ENCODE measurements at regions not wholly inside any gene's neighbourhood (a gene's known extent, or its start where the extent isn't known, plus 50 kb on each side); places are given as distances from the start of the nearest gene placed in this dataset.

DNA sequence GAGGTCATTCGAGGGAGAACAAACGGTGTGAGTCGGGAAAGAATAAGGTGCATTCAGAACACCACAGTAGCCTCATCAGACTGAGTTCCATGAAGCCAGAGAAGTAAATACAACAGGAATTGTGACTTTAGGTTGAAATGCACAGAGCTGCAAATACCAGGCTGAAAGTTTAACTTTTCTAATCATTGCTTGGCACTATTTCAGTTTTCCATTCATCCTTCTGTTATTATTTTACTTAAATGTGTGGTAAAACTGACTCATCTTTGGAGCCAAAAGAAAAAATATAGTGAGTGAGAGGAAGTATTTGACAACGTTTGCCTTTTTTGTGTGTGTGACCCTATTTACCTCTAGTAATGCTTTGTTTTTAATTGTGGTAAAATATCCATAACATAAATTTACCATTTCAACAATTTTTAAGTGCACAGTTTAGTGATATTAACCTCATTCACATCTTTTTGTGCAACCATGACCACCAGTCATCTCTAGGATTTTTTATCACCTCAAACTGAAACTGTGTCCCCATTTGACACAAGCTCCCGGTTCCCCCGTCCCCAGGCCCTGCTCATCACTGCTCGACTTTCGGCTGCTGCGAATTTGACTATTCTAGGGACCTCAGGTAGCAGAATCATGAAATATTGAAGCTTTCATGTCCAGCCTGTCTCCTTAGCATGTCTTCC, 166.8 kb downstream of the HSD17B3 start:
- H3K27me3 ChIP-seq (ENCODE audit: control insufficient read depth, insufficient read depth, low read length) = no peaks in the 10 kb centered on the region
- H2AFZ ChIP-seq = no peak overlapping the region
- no peak overlapping the region for H3K27ac ChIP-seq
- H3K4me1 ChIP-seq = peaks cover 3% of the 10 kb centered on the region
- no peak for TF ChIP-seq CTCF (IDR thresholded peaks at IDR 0.05)
- no peak overlapping the region for H3K9ac ChIP-seq
- H3K4me3 ChIP-seq (ENCODE audit: low read depth, low read length) = no peak overlapping the region
- no peaks in the 10 kb centered on the region for H3K36me3 ChIP-seq (ENCODE audit: control insufficient read depth, insufficient read depth, low read length)
- no peaks in the 10 kb centered on the region for H3K79me2 ChIP-seq
- no peak overlapping the region for H3K4me2 ChIP-seq (ENCODE audit: low read length)
- H3K9me3 ChIP-seq (ENCODE audit: control insufficient read depth, low read length) = no peaks in the 10 kb centered on the region

DNA sequence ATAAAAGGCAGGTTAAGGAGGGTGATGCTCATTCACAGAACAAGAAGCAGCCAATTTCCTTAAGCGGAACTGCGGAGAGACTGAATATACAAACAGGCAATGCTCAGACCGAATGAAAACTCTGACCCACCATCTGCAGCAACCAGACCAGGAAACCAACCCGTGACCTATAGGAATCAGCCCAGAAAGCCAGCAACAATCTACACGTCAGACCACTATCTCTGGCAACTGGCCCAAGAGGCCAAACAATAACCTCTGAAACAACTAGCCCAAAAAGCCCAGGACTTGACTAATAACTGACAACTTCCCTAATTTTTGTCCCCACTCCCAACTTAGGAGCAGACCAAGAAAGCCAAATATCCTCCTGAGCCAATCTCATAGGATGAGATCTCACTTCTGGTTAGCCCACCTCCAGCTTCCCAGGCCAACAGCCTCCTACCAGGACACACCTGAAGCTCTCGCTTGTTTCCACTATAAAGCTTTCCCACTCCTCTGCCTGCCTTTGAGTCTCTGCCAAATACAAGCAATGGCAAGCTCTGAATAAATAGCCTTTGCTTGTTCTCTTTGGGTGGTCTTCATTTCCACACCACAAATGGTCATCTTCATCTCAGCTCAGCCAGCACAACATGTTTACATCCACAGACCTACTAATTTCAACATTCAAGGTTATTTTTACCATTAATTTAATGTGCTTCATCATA, 168.5 kb downstream of the HSD17B3 start:
- H3K4me3 ChIP-seq (ENCODE audit: low read depth, low read length) = no peak overlapping the region
- H2AFZ ChIP-seq = no peak overlapping the region
- no peak for TF ChIP-seq CTCF (IDR thresholded peaks at IDR 0.05)
- H3K36me3 ChIP-seq (ENCODE audit: control insufficient read depth, insufficient read depth, low read length) = no peaks in the 10 kb centered on the region
- no peaks in the 10 kb centered on the region for H3K9me3 ChIP-seq (ENCODE audit: control insufficient read depth, low read length)
- H3K79me2 ChIP-seq = no peaks in the 10 kb centered on the region
- no peak overlapping the region for H3K4me2 ChIP-seq (ENCODE audit: low read length)
- H3K4me1 ChIP-seq = peaks cover 3% of the 10 kb centered on the region
- H3K27me3 ChIP-seq (ENCODE audit: control insufficient read depth, insufficient read depth, low read length) = no peaks in the 10 kb centered on the region
- H3K27ac ChIP-seq = no peak overlapping the region
- H3K9ac ChIP-seq = no peak overlapping the region

GRCh38 chr9:96131825-96132224, 170.2 kb downstream of the HSD17B3 start:
- no peak overlapping the region for H3K4me3 ChIP-seq (ENCODE audit: low read depth, low read length)
- no peaks in the 10 kb centered on the region for H3K27me3 ChIP-seq (ENCODE audit: control insufficient read depth, insufficient read depth, low read length)
- no peaks in the 10 kb centered on the region for H3K36me3 ChIP-seq (ENCODE audit: control insufficient read depth, insufficient read depth, low read length)
- H3K9ac ChIP-seq = no peak overlapping the region
- no peak overlapping the region for H3K27ac ChIP-seq
- H2AFZ ChIP-seq = no peak overlapping the region
- no peaks in the 10 kb centered on the region for H3K79me2 ChIP-seq
- TF ChIP-seq CTCF (IDR thresholded peaks at IDR 0.05) = no peak
- H3K4me1 ChIP-seq = no peaks in the 10 kb centered on the region
- H3K4me2 ChIP-seq (ENCODE audit: low read length) = no peak overlapping the region
- no peaks in the 10 kb centered on the region for H3K9me3 ChIP-seq (ENCODE audit: control insufficient read depth, low read length)

DNA sequence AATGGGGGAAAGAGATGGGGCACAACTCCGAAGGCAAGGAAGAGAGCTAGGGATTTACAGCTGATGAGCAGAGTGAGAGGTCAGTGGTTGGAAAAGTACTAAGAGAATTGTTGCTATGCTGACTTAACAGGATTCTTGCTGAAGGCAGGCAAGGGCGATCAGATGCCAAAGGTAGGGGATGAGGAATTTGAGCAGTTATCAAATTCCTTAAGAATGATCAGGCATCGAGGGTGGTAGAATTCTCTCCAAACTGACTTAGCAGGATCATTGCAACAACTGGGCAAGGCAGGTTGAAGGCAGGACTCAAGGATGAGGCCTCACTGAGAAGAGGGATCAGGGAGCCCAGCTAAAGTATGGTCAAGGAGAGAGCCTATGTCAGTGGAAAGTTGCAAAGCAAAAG, 171.0 kb downstream of the HSD17B3 start:
- Histone ChIP-seq H3K27ac (no peak overlapping the region), H3K9ac (no peak overlapping the region), H2AFZ (no peak overlapping the region), H3K9me3 (ENCODE audit: control insufficient read depth, low read length) (no peaks in the 10 kb centered on the region), H3K4me3 (ENCODE audit: low read depth, low read length) (no peak overlapping the region), H3K79me2 (no peaks in the 10 kb centered on the region), H3K36me3 (ENCODE audit: control insufficient read depth, insufficient read depth, low read length) (no peaks in the 10 kb centered on the region), H3K4me2 (ENCODE audit: low read length) (no peak overlapping the region), H3K27me3 (ENCODE audit: control insufficient read depth, insufficient read depth, low read length) (no peaks in the 10 kb centered on the region), H3K4me1 (no peaks in the 10 kb centered on the region)
- no peak for TF ChIP-seq CTCF (IDR thresholded peaks at IDR 0.05)

DNA sequence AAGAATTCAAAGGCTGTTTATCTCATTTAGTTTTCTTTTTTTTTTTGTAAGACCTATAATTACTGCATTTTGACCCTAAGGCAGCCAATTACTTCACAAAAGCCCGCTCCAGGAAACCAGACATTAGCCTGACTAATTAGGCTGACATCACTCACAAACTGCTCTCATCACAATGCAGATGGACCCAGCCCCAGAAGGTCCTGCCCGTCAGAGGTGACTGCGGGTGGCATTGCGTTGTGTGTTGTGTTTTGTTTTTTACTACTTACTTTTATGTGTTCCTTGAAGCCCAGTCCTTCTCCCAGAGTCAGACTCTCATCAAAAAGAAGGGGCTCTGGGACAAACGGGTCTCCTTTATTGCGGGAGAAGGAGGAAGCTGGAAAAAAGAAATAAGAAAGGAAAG, 172.2 kb downstream of the HSD17B3 start:
- Histone ChIP-seq H3K36me3 (ENCODE audit: control insufficient read depth, insufficient read depth, low read length) (no peaks in the 10 kb centered on the region), H3K27me3 (ENCODE audit: control insufficient read depth, insufficient read depth, low read length) (no peaks in the 10 kb centered on the region), H3K27ac (no peak overlapping the region), H3K4me2 (ENCODE audit: low read length) (no peak overlapping the region), H2AFZ (no peak overlapping the region), H3K9me3 (ENCODE audit: control insufficient read depth, low read length) (no peaks in the 10 kb centered on the region), H3K4me3 (ENCODE audit: low read depth, low read length) (no peak overlapping the region), H3K9ac (no peak overlapping the region), H3K4me1 (no peaks in the 10 kb centered on the region), H3K79me2 (no peaks in the 10 kb centered on the region)
- TF ChIP-seq CTCF (IDR thresholded peaks at IDR 0.05) = no peak
